DND-41 (cell line): ENCODE measurements at regions not wholly inside any gene's neighbourhood (a gene's known extent, or its start where the extent isn't known, plus 50 kb on each side); places are given as distances from the start of the nearest gene placed in this dataset.

ENCODE experiments used
- EZH2 ChIP-seq: IDR thresholded peaks from 3 replicates; pipeline ENCODE4 v1.6.1; 2012; ENCODE audit warnings: borderline replicate concordance, low read depth, mild to moderate bottlenecking, moderate library complexity, low read length, inconsistent platforms; ENCODE audit not compliant: severe bottlenecking
- TF ChIP-seq, protein P1 (sequence below): IDR thresholded peaks from 2 replicates; pipeline ENCODE4 v1.5.1; 2012; ENCODE audit warnings: borderline replicate concordance, low read length, moderate library complexity, mild to moderate bottlenecking; ENCODE audit not compliant: poor library complexity, severe bottlenecking; ENCODE audit errors: extremely low read depth

DNA sequence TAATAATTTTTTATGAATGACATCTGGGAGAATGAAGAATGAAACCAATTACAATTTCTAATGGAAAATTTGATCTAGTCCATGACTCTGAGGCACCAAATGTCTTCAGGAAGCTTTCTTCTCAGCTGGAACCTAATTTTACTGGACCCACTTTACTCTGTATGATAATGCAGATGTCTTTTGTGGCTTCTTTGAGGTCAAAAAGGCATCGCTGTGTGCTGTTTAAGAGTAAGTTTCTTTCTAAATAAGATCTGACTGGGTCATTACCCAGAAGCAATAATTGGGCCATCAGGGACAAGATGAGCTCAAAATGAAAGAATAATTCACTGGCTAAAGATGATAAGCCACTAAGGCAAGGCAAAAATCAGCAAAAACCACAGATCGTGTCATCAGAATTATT lies 633.4 kb downstream of the PSAT1 start:
- TF ChIP-seq, protein P1, sequence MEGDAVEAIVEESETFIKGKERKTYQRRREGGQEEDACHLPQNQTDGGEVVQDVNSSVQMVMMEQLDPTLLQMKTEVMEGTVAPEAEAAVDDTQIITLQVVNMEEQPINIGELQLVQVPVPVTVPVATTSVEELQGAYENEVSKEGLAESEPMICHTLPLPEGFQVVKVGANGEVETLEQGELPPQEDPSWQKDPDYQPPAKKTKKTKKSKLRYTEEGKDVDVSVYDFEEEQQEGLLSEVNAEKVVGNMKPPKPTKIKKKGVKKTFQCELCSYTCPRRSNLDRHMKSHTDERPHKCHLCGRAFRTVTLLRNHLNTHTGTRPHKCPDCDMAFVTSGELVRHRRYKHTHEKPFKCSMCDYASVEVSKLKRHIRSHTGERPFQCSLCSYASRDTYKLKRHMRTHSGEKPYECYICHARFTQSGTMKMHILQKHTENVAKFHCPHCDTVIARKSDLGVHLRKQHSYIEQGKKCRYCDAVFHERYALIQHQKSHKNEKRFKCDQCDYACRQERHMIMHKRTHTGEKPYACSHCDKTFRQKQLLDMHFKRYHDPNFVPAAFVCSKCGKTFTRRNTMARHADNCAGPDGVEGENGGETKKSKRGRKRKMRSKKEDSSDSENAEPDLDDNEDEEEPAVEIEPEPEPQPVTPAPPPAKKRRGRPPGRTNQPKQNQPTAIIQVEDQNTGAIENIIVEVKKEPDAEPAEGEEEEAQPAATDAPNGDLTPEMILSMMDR, result no peak
- no peak for TF ChIP-seq EZH2
